Transverse colon (tissue), 3 donors: ENCODE measurements at regions not wholly inside any gene's neighbourhood (a gene's known extent, or its start where the extent isn't known, plus 50 kb on each side); places are given as distances from the start of the nearest gene placed in this dataset.
"Not testable (repeated sequence)": the region's sequence is repeated elsewhere in the genome, so short reads cannot be mapped to it uniquely, and the experiment has no call there.

Source experiments
- CTCF ChIP-seq, 5 experiments: fragments of 200-600 bp in 3 of 5; fragments of 450-650 bp in 2 of 5; sonication (generic) in 3 of 5; IDR thresholded peaks; 1 replicate in 2 of 5; 2 replicates in 3 of 5; pipeline ENCODE4 v1.5.1; 2016 to 2017; ENCODE audit warnings: antibody characterized with exemption in 5 of 5, inconsistent platforms in 3 of 5, mild to moderate bottlenecking in 2 of 5, moderate library complexity in 1 of 5
- EP300 ChIP-seq: sonication (generic); formaldehyde crosslinking; IDR thresholded peaks from one replicate; pipeline ENCODE4 v1.6.1; 2017; ENCODE audit warnings: antibody characterized with exemption, low read depth
- POLR2A ChIP-seq: fragments of 450-650 bp; IDR thresholded peaks from one replicate; pipeline ENCODE4 v1.6.1; 2016; ENCODE audit warnings: antibody characterized with exemption, mild to moderate bottlenecking, moderate library complexity

- TF ChIP-seq CTCF (IDR thresholded peaks at IDR 0.05); EP300; POLR2A: not testable (repeated sequence)
These were observed 131.5 kb upstream of the MED13 start for GRCh38 chr17:62196587-62196986.
